ENCODE measurements at regions not wholly inside any gene's neighbourhood (a gene's known extent, or its start where the extent isn't known, plus 50 kb on each side); places are given as distances from the start of the nearest gene placed in this dataset.

DNA sequence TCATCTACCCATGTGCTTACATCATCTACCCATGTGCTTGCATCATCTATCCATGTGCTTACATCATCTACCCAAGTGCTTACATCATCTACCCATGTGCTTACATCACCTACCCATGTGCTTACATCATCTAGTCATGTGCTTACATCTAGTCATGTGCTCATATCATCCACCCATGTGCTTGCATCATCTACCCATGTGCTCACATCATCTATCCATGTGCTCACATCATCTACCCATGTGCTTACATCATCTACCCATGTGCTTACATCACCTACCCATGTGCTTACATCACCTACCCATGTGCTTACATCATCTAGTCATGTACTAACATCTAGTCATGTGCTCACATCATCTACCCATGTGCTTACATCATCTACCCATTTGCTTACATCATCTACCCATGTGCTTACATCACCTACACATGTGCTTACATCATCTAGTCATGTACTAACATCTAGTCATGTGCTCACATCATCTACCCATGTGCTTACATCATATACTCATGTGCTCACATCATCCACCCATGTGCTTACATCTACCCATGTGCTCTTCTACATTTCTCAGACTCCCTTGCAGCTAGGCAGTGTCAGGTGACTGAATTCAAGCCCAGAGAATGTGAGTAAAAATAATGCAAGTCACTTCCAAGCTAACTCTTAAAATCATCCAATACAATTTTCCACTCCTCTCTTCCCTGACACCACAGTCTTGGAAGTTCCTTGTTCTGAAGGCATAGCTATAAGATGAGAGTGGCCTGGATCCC, 196.8 kb downstream of the CBLN1 start:
- intact Hi-C loops (cut with DNase I) = no loop called here
- TF ChIP-seq CTCF (IDR thresholded peaks at IDR 0.05) = no peak
- Histone ChIP-seq H3K36me3 (no peaks in the 10 kb centered on the region), H3K27ac (no peak overlapping the region), H3K4me3 (no peak overlapping the region), H3K4me1 (no peaks in the 10 kb centered on the region), H3K9me3 (no peaks in the 10 kb centered on the region), H3K27me3 (no peaks in the 10 kb centered on the region)
- DNase-seq = no peak
- ATAC-seq = no peak

GRCh38 chr16:49081554-49081953, 200.1 kb downstream of the CBLN1 start:
- no peak for ATAC-seq
- intact Hi-C loops (cut with DNase I) = no loop called here
- DNase-seq = no peak
- H3K27me3 ChIP-seq = no peaks in the 10 kb centered on the region
- H3K4me1 ChIP-seq = no peaks in the 10 kb centered on the region
- no peak overlapping the region for H3K27ac ChIP-seq
- no peaks in the 10 kb centered on the region for H3K36me3 ChIP-seq
- no peak for TF ChIP-seq CTCF (IDR thresholded peaks at IDR 0.05)
- H3K9me3 ChIP-seq = no peaks in the 10 kb centered on the region
- H3K4me3 ChIP-seq = no peak overlapping the region

DNA sequence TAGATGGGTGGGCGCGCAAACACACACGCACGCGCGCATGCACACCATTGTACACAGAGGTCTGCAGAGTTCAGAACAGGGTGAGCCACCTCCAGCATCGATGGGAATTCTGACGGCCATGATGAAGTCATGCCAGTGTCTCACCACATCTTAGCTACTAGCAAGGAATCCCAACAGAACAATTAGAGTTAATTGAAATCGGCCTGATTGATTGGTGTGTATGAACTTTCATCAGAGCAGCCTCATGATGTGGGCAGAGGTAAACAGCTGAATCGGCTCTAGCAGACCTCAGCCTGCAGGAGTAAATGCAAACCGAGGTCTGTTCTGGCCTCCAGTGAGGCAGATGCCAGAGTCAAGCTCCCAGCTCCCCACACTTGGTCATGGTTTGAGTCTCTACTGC, 200.6 kb downstream of the CBLN1 start:
- DNase-seq = no peak
- Histone ChIP-seq H3K4me1 (no peaks in the 10 kb centered on the region), H3K9me3 (no peaks in the 10 kb centered on the region), H3K36me3 (no peaks in the 10 kb centered on the region), H3K27me3 (no peaks in the 10 kb centered on the region), H3K27ac (no peak overlapping the region), H3K4me3 (no peak overlapping the region)
- intact Hi-C loops (cut with DNase I) = no loop called here
- no peak for ATAC-seq
- no peak for TF ChIP-seq CTCF (IDR thresholded peaks at IDR 0.05)

DNA sequence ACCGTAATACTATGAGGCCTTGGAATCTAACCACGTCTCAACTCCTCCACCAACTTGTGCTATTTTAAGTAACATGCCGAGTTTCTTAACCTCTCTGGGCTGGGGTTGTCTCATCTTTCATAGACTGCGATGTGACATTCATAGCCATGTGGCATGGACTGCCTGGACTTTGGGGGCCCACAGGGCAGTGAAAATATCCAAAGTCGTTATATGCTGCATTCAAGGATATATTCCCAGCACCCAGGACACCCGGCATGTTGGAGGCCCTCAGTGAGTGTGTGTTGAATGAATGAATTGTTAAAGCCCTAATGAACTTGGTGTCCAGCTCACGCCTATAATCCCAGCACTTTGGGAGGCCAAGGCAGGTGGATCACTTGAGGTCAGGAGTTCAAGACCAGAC, 203.1 kb downstream of the CBLN1 start:
- TF ChIP-seq CTCF (IDR thresholded peaks at IDR 0.05) = no peak
- no peaks in the 10 kb centered on the region for H3K27me3 ChIP-seq
- intact Hi-C loops (cut with DNase I) = no loop called here
- DNase-seq (no peak), ATAC-seq (no peak)
- H3K9me3 ChIP-seq = no peaks in the 10 kb centered on the region
- H3K4me3 ChIP-seq = no peak overlapping the region
- H3K4me1 ChIP-seq = no peaks in the 10 kb centered on the region
- no peak overlapping the region for H3K27ac ChIP-seq
- no peaks in the 10 kb centered on the region for H3K36me3 ChIP-seq

DNA sequence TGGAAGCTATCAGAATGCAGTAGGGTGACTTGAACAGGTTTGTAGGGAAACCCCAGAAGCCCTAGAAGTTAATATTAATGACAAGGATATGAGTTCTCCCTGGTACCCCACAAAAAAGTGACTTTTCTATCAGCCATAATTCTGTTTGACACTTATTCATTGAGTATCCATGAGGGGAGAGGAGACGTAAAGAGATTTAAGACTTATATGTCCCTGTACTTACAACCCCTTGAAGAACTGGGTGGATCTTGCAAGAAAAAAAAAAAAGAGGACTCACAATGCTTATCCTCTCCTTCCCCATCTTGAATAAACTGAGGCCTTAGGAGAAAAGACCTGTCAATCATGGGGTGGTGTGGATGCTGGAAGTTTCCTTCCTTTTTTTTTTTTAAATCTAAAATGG, 203.5 kb downstream of the CBLN1 start:
- no peak for TF ChIP-seq CTCF (IDR thresholded peaks at IDR 0.05)
- H3K36me3 ChIP-seq = no peaks in the 10 kb centered on the region
- intact Hi-C loops (cut with DNase I) = no loop called here
- H3K4me3 ChIP-seq = no peak overlapping the region
- H3K9me3 ChIP-seq = no peaks in the 10 kb centered on the region
- DNase-seq (no peak), ATAC-seq (no peak)
- no peaks in the 10 kb centered on the region for H3K4me1 ChIP-seq
- H3K27me3 ChIP-seq = no peaks in the 10 kb centered on the region
- H3K27ac ChIP-seq = no peak overlapping the region

DNA sequence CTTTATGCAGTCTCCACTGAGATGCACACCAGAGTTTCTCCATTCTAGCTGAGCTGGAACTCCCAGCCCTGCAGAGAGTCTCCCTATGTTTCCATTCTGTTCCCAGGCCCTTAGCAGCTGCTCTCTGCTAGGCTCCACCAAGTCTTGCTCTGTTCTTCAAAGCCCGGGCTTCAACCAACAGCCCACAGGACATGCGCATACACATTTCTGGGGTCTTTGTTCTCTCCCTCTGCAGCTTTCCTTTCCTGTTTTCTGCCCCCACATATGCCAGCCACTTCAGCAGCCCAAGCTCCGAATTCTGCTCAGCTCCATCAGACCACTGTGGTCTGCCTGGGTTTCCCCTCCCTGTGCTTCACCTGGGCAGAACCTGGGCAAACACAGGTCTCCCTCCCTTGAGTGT, 205.9 kb downstream of the CBLN1 start:
- no peaks in the 10 kb centered on the region for H3K36me3 ChIP-seq
- DNase-seq (no peak), ATAC-seq (no peak)
- H3K9me3 ChIP-seq = no peaks in the 10 kb centered on the region
- H3K27ac ChIP-seq = no peak overlapping the region
- intact Hi-C loops (cut with DNase I) = no loop called here
- no peak for TF ChIP-seq CTCF (IDR thresholded peaks at IDR 0.05)
- no peaks in the 10 kb centered on the region for H3K4me1 ChIP-seq
- no peaks in the 10 kb centered on the region for H3K27me3 ChIP-seq
- H3K4me3 ChIP-seq = no peak overlapping the region

All from upper lobe of right lung (tissue), 1 donor.